HL-60/S4 treated with phorbol 12-myristate 13-acetate at 8.2 ng/mL for 4 days and 3 days (cell line): ENCODE measurements at regions not wholly inside any gene's neighbourhood (a gene's known extent, or its start where the extent isn't known, plus 50 kb on each side); places are given as distances from the start of the nearest gene placed in this dataset.

Source experiments
- in situ Hi-C: fragments of 300-500 bp; cut with MboI; formaldehyde crosslinking; loops from 2 replicates; pipeline ENCODE4 v1.15.0; 2022; ENCODE audit warnings: low sequenced_read_pairs

- in situ Hi-C loops: no loop called here
Observed at GRCh38 chr2:64396551-64396950, 57.4 kb upstream of the LGALSL start.

GRCh38 chr2:64398516-64399129 is 55.3 kb upstream of the LGALSL start:
- in situ Hi-C loops: no loop called here

GRCh38 chr2:64399521-64399920 is 54.4 kb upstream of the LGALSL start:
- in situ Hi-C loops: no loop called here

- in situ Hi-C loops: no loop called here
Observed at GRCh38 chr2:64400105-64400728, 53.7 kb upstream of the LGALSL start.

- in situ Hi-C loops: no loop called here
Observed at GRCh38 chr2:64400733-64401528, 53.0 kb upstream of the LGALSL start.

GRCh38 chr2:64401529-64401880 is 52.5 kb upstream of the LGALSL start:
- in situ Hi-C loops: no loop called here

GRCh38 chr2:64402876-64403275 is 51.1 kb upstream of the LGALSL start:
- in situ Hi-C loops: no loop called here

- in situ Hi-C loops: no loop called here
Observed at GRCh38 chr2:64403426-64403825, 50.5 kb upstream of the LGALSL start.

- in situ Hi-C loops: no loop called here
Observed at GRCh38 chr2:64404002-64404731, 49.8 kb upstream of the LGALSL start.
